ENCODE measurements at regions not wholly inside any gene's neighbourhood (a gene's known extent, or its start where the extent isn't known, plus 50 kb on each side); places are given as distances from the start of the nearest gene placed in this dataset.

GRCh38 chr5:3313569-3313968, 282.1 kb upstream of the IRX1 start:
- no peak for TF ChIP-seq CTCF (IDR thresholded peaks at IDR 0.05)
- no peak for TF ChIP-seq EZH2 (IDR thresholded peaks at IDR 0.05; ENCODE audit: borderline replicate concordance, insufficient read depth, low read depth, low read length, poor library complexity, severe bottlenecking)
